GM21529 (cell line): ENCODE measurements at regions not wholly inside any gene's neighbourhood (a gene's known extent, or its start where the extent isn't known, plus 50 kb on each side); places are given as distances from the start of the nearest gene placed in this dataset.
A peak's percentile ranks its signal among the peaks of the same experiment; 100 is the strongest.

Experiments used
- ATAC-seq: cut with Tn5 transposase; IDR thresholded peaks from one replicate; pipeline ENCODE4 v1.9.1; 2021; ENCODE audit not compliant: unreplicated experiment

DNA sequence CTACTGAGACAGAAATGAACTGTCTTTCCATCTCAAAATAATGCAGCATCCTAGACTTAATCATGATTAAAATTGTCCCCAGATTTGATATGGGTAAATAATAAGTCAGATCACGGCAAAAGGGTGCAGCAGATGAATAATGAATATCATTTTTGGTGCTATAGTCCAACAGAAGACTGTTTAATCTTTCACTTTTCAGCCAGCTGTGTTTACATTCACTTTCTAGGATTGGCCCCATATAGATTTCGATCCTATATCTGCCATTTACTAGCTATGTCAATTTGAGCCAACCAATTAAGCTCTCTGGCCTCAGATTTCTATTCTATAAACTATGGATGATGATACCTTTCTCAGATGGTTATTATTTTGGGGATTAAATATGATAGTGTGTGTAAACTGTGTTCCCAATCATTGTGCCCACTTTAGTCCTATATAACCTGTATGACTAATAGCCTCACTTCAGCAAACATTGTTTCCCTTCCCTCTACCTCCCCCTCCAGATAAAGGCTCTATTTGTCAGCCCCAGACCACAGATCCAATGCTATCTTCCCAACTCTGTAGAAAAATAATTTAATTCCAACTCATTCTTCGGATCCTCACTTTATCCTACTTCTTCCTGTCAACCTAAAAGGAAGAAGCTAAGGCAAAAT is 53.6 kb upstream of the NT5E start:
- no peak for ATAC-seq

DNA sequence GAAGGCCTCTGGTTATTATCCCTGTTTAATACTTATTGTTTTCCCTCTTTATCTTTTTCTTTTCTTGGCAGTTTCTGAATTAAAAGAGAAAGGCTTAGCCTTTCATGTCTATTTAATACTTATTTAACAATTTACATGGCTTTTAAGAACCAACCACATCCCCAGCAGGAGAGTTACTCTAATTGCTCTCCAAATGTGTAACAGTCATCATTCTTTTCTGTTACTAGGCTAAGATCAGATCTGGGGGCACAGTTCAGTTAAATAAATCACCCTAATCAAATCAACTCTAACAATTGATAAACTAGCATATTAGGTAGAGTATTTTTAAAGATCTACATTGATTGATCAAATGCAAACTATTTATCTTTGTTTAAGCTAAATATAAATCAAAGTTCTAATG is 54.1 kb upstream of the NT5E start:
- ATAC-seq = no peak

DNA sequence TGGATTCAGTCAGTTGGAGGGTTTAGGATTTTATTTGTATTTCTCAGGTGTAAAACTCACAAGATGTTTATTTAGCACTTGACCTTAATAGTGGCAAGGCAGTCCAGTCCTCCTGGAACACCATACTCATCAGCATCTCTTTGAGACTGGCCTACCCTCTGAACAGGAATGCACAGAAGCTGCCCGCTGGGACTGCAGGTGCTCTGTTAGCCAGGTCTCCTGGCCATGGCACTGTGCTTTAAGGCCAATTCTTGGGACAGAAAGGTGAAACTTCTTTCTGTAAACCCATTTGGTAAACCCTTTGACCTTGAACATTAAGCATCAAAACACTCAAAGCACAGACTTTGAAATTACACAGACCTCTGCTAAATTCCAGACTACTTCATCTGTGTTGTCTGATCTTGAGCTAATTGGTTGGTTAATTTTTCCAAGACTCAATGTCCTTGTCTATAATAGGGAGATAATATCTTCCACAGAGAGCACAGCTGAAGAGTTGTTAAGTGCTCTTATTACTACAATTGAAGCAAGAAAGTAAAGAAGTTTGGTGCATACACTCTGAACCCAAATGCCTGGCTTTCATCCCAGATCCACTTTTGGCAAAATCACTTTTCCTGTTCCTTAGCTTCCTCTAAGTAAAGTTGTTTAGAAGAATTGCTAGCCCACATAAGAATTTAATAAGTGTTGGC is 54.9 kb upstream of the NT5E start:
- ATAC-seq = no peak

DNA sequence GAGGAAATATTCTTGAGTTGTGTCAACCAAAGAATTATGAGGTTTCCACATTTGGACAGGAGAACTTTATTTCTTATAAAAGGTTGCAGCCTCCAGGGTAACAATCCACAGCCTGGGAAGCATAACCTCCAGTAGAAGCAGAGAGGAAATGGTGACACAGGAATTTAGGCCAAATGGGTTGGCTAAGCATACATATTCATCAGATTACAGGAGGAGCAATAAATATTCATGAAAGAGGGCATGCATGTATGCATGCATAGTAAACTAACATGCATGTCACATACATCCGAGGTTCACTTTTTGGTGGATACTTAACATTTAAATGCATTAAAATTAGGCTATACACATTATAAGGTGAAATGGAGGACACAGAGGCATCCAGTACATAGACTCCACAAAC is 55.7 kb upstream of the NT5E start:
- no peak for ATAC-seq

DNA sequence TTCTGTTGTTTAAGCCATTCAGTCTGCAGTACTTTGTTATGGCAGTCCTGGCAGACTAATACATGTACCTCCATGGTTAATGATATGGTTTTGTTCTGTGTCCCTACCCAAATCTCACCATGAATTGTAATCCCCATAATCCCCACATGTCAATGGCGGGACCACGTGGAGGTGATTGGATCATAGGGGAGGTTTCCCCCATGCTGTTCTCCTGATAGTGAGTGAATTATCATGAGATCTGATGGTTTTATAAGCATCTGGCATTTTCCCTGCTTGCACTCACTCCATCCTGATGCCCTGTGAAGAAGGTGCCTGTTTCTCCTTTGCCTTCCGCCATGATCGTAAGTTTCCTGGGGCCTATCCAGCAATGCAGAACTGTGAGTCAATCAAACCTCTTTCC is 57.5 kb upstream of the NT5E start:
- no peak for ATAC-seq

DNA sequence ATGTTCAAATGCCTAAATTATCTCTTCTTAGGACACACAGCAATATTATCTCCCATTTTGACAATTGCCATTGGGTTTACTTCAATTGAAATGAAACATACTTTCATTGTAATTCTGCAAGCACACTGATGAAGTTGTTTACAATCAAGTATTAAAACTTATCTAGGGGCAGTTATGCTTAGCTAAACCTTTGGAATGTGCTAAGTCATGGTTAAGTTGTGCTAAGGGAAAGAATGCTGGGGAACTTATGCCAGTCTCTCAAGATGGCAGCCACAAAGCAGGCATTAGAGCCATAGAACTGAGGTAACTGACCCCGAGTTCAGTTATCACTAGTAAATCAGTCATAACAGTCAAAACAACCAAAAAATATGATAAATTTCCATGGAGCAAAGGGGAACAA is 59.1 kb upstream of the NT5E start:
- ATAC-seq = no peak

DNA sequence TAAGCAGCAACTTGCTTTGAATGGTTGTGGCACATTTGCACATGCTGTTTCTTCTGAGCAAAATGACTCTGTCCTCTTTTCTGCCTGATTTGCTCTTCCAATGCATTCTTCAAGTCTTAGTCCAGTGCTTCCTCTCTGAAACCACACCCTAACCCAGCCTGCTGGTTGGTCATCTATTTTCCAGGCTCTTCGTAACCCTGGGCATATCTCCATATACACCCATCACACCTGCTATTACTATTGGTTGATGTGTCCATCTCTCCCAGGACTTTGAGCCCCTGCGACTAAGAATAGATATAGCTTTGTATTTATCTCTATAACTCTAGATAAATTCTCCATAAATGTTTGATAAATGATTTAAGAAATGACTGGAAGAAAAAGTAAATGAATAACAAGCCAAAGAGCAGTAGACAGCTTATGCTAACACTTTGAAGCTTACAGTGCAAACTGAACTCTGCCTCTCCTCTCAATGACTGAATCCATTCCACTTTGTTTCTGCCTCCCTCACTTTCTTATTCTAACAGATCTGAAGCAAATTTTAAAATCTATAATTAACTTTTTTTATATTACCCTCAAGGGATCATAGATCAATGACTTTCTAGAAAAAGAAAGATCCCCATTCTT is 59.7 kb upstream of the NT5E start:
- ATAC-seq = no peak

DNA sequence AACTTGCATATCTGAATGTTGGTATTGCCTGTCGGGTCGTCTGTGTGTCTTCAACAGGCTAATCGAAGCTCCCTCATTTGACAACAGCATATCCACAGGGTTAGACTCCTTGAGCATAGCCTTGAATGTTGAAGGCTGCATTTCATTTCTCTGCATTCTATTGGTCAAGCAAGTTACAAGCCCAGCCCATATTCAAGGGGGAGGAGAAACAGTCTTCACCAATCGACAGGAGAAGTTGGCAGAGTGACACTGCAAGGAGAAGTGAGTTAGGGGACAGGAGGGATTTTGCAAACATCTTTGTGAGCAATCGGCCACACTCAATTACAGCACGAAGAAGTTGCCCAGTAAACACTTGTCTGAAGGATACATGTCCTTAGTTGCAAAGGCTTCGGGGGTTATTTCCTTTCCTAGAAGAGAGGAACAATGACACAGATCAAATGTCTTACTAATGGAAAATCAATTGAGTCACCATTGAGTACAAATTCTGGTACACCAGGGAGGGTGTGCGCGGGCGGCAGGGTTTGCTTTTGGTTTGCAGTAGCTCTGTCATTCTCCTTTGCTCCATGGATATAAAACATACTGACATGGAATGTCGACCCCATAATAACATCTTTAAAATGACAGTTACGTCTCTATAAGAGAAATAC is 60.6 kb upstream of the NT5E start:
- ATAC-seq = no peak

DNA sequence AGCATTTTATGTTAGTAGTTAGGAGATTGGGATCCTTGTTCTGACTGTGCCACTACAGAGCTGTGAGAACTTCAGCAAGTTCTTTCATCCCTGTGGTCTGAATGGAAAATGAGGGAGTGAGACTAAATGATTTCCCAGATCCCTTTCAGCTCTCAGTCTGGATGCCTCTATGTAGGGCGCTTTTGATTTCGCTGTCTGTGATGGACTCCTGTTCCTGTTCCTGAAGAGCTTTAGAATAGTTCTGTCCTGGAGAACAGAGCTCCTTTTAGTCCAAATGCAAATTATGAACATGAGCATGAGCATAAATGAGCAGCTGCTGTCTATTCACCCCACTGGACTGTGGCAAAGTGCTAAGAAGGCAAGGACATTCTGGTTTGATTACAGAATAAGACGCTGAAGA is 61.4 kb upstream of the NT5E start:
- no peak for ATAC-seq

DNA sequence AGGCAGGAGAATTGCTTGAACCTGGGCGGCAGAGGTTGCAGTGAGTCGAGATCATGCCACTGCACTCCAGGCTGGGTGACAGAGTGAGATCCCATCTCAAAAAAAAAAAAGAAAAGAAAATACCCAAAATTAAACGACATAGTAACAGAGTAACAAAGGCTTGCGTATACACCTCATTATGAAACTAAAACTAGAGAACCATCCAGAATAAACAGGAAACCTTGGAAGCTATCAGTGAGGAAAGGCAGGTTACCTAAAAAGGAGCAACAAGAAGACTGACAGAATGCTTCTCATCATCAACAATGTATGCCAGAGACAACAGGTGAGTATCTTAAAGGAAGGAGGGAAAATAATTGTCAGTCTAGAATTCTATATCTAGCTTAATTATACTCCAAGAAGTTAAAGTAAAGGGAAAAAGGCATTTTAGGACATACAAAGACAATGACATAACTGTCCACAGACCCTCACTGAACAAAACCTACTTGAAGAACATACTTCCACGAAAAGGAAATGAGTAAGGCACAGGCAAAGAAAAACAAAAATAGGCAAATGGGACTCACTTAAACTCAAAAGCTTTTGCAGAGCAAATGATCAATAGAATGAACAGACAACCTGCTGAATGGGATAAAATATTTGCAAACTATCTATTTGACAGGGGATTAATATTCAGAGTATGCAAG is 64.1 kb upstream of the NT5E start:
- ATAC-seq = no peak

DNA sequence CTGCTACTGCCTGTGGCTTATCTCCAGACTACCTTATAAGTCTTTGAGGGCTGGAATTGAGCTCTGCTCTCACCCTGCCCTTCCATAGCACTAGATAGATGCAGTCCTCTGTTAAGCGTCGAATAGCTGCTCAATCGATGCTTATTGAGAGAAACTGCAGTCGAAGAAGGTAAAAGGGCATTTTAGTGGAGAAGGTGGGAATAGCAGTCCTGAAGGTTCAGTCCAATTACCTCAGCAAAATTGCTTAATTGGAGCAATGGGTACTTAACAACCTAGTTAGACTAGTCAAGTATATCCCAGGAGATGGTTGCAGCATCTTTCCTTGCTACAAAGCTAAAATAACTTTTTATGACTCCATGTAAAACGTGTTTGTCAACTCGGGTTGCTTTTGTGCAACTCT is 66.8 kb upstream of the NT5E start:
- ATAC-seq = no peak

DNA sequence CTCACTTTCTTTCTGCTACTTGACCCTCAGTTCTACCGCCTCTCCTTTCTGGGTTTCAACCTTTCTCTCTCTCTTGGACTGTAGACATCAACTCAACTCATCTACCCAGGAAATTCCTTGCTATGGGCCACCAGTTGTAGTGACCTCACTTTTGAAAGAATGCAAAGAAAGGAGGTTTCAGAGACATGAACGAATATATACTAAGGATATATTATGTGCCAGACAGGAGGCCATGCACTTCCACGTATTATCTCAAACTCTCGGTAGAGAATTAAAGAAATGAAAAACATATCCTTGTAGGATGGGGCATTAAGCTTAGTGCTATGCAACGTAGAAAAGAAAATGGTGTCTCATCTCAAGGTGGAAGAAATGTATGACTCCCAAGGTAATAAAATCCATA is 67.3 kb upstream of the NT5E start:
- ATAC-seq = no peak

DNA sequence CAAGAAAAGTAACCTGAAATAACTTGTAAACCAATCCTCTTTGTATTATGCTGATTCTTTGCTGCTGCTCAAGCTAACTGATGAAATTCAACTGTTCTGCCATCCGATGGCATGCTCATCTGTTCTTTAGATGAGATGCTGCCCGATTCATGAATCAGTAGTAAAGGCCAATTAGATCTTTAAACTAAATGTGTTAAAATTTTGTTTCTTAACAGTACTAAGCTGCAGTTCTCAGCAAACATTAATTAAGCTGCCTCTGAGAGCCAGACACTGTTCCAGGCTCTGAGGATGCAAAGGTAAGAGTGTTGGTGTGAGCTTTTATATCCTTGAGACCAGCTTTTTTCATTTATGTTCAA is 77.0 kb upstream of the NT5E start:
- ATAC-seq = no peak

DNA sequence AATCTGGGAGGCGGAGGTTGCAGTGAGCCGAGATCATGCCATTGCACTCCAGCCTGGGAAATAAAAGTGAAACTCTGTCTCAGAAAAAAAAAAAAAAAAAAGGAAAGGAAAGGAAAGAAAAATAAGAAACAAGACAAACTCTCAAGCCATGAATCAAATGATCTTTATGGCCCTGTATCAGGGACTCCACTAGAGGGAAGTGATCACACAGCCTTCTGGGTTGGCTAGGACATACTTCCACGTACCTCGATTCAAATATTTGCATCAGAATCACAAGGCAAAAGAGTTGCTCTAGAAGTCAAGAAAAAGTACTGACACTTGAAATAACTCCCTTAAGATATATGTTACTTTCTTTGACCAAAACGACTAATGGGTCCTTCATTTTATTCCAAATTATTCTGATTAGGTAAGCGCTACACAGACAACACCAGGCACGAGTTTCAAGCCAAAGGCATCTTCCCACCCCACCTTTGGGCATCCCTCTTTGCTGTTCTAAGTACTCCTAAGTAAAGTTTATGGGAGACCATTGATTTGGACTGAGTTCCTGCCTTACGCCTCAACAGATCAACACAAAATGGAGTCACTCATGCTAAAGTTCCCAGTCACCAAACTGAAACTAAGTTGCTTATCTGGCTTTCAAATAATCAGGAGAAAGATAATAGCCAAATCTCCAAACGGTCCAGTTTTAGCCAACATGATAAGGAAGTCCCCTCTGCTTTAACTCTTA is 77.5 kb upstream of the NT5E start:
- no peak for ATAC-seq

DNA sequence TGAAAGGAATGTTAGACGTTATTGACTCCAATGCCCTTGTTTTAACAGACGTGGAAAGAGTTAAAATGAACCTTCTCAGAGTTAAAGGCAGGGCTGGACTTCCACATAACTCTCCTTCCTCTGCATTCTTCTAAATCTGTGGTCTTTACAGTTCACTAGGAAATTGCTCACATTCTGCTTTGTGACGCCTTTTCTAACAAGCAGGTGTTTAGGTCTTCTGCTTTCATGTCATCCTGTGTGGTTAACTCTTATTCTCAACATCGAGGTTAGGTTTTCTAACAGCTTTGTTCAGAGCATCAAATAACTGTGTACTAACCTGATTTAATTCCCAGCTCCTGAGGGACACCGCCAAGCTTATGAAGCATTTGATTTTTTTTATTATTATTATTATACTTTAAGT is 81.3 kb upstream of the NT5E start:
- ATAC-seq = no peak

DNA sequence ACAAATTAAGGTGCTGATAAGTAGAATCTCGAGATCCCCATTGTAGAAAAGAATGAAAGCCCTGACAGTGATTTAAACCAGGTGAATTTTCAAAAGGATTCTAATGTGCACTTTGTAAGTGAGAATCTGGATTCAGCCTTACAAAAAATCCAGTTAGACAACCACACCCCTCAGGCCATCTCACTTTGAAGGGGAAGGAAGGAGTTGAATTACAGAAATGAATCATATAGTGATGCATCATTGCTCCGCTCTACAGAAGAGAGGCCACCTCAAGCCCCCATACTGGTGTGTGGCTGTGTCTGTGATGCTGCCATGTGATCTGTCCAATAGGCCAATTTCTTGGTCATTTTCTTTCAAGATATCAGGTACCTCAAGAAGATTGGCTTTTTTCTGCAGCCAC is 85.5 kb upstream of the NT5E start:
- ATAC-seq = peak; percentile 56

DNA sequence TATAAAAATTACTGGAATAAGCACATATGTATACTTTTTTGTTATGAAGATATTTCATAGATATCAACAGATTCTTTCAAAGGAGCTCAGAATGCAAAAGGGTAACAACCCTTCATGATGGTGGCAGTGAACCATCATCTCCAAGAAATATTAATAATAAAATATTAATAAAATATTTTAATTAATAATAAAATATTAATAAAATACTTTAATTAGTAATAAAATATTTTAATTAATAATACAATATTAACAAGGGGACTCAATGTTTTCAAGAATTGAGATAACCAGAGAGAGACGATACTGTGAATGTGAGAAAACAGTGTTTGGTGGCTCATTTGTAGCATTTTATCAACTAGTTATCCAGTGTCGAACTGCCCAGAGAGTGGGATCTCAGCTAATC is 86.0 kb upstream of the NT5E start:
- no peak for ATAC-seq

DNA sequence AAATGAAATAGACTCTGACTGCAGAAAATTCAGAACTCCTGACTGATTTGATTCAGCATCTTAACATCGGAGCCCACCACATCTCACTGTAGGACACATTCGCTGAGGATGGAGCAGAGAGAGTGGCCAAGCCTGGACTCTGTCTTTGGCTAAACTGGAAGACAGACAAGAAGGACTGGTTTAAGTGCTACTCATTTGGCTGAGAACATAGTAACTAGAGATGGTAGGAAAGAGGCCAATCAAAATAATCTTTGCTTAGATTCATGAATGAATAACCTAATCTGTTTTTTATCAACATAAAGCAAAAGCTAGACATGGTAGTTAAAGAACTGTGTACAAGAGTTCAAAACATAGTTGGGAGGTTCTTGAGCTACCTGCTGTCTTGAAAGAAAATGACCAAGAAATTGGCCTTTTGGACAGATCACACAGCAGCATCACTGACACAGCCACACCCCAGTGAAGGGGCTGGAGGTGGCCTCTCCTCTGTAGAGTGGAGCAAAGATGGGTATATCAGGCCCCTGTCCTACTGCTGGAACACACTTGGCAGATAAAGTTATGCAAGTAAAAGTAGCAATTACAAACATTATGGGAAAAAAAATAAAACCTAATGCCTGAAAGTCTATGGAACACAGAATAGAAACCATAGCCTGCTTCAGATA is 87.1 kb upstream of the NT5E start:
- ATAC-seq = no peak

DNA sequence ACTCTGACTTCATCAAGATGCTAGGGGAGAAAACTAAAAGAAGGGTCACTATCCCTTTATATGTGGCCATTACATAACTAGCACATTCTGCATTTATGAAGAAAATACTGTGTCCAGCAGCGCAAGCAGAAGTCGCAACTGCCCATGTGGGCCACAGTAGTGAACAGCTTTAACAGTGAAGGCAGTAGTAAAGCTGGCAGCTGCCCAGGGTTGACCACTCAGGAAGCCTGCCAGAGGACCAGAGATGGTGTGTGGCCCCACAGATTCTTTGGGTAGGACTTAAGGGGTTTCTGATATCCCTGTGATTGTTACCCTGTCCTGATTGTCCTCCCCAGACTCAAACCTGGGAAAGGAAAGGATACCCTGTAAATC is 88.3 kb upstream of the NT5E start:
- ATAC-seq = no peak

DNA sequence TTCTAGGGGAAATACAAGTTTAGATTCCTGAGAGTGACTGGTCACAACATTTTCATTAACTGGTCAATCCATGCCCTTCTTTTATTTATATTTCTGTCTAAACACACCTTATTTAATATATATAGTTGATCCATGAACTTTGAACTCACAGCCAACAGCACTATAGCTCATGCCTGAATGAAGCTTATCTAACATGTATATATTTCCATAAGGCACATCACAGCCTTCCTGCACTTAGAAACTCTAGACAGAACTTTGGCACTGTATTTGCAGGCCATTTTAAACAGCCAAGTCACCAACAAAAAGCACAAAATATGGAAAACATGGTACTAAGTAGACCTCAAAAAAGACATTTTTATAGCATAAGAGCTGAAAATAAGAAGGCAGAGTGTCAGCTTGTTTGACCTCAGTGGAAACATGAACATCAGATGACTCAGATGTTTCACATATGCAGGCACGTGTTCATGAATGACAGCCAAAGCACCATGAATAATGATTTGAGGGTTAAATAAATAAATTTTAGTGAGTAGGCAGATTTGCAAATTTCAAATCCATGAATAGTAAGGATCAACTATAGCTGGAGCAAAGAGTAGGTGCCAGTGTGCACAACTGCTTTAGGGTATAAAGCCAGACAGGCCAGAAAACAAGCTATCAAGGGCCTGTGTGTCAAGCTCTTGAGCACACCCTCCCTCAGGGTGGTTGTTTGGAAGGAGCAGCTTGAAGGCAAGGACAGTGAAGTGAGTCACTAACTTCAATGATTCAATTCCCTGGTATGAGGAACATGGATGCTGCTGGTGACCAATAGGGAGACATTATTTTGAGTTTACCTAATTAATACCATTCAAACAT is 88.9 kb upstream of the NT5E start:
- no peak for ATAC-seq
